ENCODE measurements at regions not wholly inside any gene's neighbourhood (a gene's known extent, or its start where the extent isn't known, plus 50 kb on each side); places are given as distances from the start of the nearest gene placed in this dataset.

- no peaks in the 10 kb centered on the region for H3K27me3 ChIP-seq
- H3K27ac ChIP-seq = no peak overlapping the region
- H3K4me1 ChIP-seq = no peaks in the 10 kb centered on the region
- no peak overlapping the region for H3K4me3 ChIP-seq
- ATAC-seq (no peak), DNase-seq (no peak)
- no peaks in the 10 kb centered on the region for H3K9me3 ChIP-seq
- H3K36me3 ChIP-seq = no peaks in the 10 kb centered on the region
- TF ChIP-seq CTCF (IDR thresholded peaks at IDR 0.05) = no peak
- intact Hi-C loops (cut with DNase I) = no loop called here
These were observed 88.8 kb upstream of the ABI3BP start for GRCh38 chr3:101081999-101082398.

- H3K9me3 ChIP-seq = no peaks in the 10 kb centered on the region
These were observed 88.2 kb upstream of the ABI3BP start for GRCh38 chr3:101081446-101081845.

GRCh38 chr3:101077361-101078011, 84.3 kb upstream of the ABI3BP start:
- H3K4me3 ChIP-seq = no peak overlapping the region
- DNase-seq = no peak
- H3K27me3 ChIP-seq = no peaks in the 10 kb centered on the region
- no peaks in the 10 kb centered on the region for H3K9me3 ChIP-seq
- no peak for TF ChIP-seq CTCF (IDR thresholded peaks at IDR 0.05)
- H3K4me1 ChIP-seq = no peaks in the 10 kb centered on the region
- no peaks in the 10 kb centered on the region for H3K36me3 ChIP-seq
- intact Hi-C loops (cut with DNase I) = no loop called here
- no peak overlapping the region for H3K27ac ChIP-seq
- no peak for ATAC-seq

More at GRCh38 chr3:101081446-101081845, 88.2 kb upstream of the ABI3BP start:
- Histone ChIP-seq H3K27ac (no peak overlapping the region), H3K4me1 (no peaks in the 10 kb centered on the region), H3K27me3 (no peaks in the 10 kb centered on the region), H3K36me3 (no peaks in the 10 kb centered on the region), H3K4me3 (no peak overlapping the region)
- no peak for TF ChIP-seq CTCF (IDR thresholded peaks at IDR 0.05)
- no peak for DNase-seq
- intact Hi-C loops (cut with DNase I) = no loop called here
- no peak for ATAC-seq

- no peaks in the 10 kb centered on the region for H3K36me3 ChIP-seq
- intact Hi-C loops (cut with DNase I) = no loop called here
- no peak overlapping the region for H3K4me3 ChIP-seq
- no peaks in the 10 kb centered on the region for H3K27me3 ChIP-seq
- H3K9me3 ChIP-seq = no peaks in the 10 kb centered on the region
- DNase-seq (no peak), ATAC-seq (no peak)
- no peak overlapping the region for H3K27ac ChIP-seq
- H3K4me1 ChIP-seq = peaks cover 4% of the 10 kb centered on the region
- no peak for TF ChIP-seq CTCF (IDR thresholded peaks at IDR 0.05)
These were observed 81.3 kb upstream of the ABI3BP start for GRCh38 chr3:101074518-101074917.

GRCh38 chr3:101072300-101072699, 79.1 kb upstream of the ABI3BP start:
- Histone ChIP-seq H3K36me3 (no peaks in the 10 kb centered on the region), H3K4me3 (no peak overlapping the region), H3K27me3 (no peaks in the 10 kb centered on the region), H3K27ac (no peak overlapping the region), H3K9me3 (no peaks in the 10 kb centered on the region), H3K4me1 (peaks cover 4% of the 10 kb centered on the region)
- intact Hi-C loops (cut with DNase I) = no loop called here
- ATAC-seq (peak; percentile 46), DNase-seq (no peak)
- TF ChIP-seq CTCF (IDR thresholded peaks at IDR 0.05) = no peak

- intact Hi-C loops (cut with DNase I) = no loop called here
- no peaks in the 10 kb centered on the region for H3K9me3 ChIP-seq
- no peak overlapping the region for H3K27ac ChIP-seq
- no peaks in the 10 kb centered on the region for H3K27me3 ChIP-seq
- no peak overlapping the region for H3K4me3 ChIP-seq
- H3K36me3 ChIP-seq = no peaks in the 10 kb centered on the region
- ATAC-seq (no peak), DNase-seq (no peak)
- peaks cover 4% of the 10 kb centered on the region for H3K4me1 ChIP-seq
- no peak for TF ChIP-seq CTCF (IDR thresholded peaks at IDR 0.05)
These were observed 77.5 kb upstream of the ABI3BP start for GRCh38 chr3:101070799-101071121.

Measured in upper lobe of right lung (tissue), 1 donor.